SK-N-DZ (cell line): ENCODE measurements at regions not wholly inside any gene's neighbourhood (a gene's known extent, or its start where the extent isn't known, plus 50 kb on each side); places are given as distances from the start of the nearest gene placed in this dataset.
A peak's percentile ranks its signal among the peaks of the same experiment; 100 is the strongest.

Experiments used
- DNase-seq: peaks from one replicate; pipeline ENCODE4 v3.0.0-alpha.2; 2015; ENCODE audit warnings: low spot score

DNA sequence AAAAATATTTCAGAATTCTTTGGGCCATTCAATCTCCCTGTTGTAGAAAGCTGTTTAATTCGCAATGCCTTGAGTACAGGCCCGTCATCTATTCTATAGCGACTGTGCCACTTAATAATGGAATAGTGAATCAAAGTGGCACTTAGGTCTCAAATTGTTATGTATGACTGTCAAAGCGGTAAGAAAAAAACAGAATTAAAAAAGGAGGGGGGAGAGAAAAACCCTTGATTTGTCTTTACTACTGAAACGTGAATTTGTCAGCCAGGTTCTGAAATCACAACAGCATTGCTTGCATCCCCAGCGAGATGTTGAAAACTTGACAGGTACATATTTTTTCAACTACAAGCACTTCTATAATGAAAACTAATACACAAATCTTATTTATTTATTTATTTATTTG lies 320.9 kb downstream of the TFEC start:
- DNase-seq = no peak

DNA sequence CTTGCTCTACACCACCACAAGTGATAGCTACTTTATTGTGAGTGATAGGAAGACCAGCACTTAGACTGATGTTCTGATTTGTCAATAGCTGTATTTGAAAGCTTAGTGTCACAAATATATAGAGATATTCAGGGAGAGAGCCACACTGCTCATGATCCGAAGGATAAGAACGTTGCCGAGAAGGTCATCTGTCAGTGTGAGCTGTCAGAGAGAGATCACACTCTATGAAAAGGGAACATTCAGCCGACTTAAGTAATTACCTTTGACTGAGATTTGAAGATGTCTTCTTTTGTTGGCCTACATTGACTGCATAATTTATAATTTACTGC lies 322.6 kb downstream of the TFEC start:
- DNase-seq = no peak

DNA sequence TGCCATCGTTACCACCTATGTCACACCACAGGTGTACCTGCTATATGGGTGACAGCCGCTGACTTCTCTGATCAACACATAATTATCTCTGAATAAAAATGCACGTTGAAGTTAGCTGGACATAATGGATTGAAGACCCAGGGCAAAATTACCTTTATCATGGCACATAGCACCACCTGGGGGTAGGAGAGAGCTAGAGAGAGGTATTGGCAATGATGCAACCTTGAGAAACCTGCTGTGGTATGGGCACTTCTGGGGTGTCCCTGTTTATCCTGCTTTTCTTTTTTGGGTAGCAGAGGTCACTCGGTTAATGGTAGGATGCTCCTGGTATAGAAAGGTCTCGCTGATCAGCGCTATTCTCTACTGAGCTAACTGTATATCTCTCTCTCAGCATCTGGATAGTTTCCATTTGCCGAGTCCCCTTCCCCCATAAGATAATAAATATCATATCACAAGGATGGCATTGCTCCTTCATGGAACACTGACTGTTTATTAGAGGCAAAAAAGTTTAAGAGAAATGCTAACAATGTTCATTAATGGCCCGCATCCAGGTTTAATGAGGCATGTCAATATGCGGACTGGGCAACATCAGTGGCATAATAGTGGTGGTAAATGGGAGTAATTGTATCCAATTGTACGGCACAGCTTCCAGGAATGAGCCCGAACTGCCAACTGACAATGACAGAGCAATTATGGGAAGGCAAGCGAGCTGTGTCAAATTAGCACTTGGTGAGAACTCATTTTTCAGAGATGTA lies 323.1 kb downstream of the TFEC start:
- no peak for DNase-seq

DNA sequence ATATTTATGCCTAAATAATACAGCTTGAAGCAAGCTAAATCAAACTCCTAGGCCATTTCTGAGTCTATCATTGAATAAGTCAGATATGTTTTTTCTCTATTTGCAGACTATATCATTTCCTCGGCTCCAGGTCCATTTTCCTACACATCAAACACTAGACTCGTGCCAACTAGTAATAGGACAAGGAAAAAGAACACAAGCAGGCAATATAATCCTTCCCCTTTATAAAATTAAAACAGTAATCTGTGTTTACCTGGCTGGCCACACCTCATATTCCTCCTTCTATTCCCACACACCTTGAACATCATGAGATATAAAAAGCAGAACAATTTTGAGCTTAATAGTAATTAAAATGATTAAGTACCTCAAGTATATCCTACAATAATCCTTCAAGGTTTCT lies 325.7 kb downstream of the TFEC start:
- no peak for DNase-seq

DNA sequence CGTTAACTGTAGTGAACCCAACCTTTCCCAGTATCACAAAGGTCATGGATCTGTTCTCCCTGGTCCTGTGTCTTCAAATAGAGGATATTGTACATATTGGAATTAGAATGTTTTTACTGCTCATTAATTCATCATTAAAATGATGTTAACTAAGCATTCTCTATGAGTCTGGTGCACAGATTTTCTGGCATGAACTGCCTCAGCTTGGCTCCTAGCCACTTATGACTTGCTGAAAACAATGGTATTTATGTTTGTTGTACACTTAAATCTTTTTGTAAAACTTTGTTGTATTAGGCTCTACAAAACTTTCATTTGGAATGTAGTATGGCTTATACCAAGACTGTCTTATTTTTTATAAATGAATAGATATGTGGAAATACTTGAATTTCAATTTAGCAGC lies 329.4 kb downstream of the TFEC start:
- no peak for DNase-seq

DNA sequence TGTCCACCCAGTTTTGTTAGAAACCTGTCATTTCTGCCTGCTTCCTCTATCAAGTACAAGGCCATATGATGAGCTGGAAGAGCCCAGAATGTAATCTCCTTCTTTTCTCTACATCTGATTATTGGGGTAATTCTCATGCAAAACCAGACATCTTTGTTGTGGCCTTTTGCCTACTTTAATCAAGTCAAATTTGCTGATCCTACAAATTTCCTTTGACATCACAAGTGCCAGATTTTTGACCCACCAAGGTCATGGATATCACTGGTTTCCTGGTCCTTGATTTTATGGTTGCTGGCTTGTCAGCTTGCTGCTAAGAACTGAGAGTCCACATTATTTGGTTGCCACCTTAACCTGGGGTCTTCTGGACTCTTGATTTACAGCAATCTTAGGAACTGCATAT lies 336.1 kb downstream of the TFEC start:
- no peak for DNase-seq

GRCh38 chr7:115693779-115694178 lies 336.8 kb downstream of the TFEC start:
- no peak for DNase-seq

DNA sequence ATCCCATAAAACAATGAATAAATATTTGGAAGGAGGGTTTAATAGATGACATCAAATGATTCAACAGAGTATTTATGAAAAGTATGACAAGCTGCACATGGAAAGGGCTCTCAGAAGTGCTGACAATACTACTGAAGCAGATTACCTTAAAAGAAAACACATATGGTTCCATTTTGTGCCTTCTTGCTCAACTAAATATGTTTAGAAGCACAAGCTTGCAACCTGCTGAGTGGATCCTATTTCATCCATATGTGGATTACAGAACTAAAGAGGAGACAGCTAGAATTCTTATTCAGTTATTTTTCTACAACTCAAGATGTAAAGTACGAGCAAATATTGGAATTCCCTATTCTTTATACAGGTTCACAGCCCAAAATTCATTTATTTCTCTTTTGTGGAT lies 340.6 kb downstream of the TFEC start:
- DNase-seq = no peak

- DNase-seq = no peak
Observed at GRCh38 chr7:115683093-115683492, 347.5 kb downstream of the TFEC start.

DNA sequence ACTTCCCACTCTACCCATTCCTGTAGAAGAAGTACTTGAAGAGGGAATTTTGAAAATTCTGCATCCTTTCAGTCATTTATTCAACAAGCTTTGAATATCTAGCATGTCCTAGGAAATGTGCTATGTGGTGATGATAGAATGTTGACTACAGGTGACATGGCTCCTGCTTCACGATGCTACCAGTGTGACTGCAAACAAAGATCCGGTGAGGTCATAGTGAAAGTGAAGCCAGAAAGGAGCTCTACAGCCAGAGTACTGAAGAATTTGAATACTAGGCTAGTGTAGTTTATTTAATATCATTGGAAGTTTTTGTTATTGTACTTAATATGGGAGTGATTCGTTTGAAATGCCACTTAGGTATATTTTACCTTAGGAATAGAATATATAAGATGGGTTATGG lies 348.1 kb downstream of the TFEC start:
- DNase-seq = no peak

DNA sequence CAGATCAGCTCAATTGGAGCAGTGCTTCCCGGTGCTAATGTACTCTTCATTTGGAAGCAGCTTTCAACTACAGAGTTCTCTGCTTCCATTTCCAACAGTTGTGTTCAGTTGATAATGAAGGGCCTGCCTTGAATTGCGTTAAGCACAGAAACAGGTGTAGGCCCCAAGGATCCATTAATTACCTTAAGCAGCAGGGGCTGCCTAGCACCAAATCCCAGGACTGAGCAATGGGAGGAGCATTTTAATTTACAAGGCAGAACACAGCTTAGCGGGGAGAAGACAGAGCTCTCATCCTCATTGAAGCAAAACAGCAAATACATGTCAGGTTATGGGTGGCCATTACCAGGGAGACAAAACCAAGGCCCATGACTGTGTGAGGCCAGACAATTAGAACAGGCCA lies 349.6 kb downstream of the TFEC start:
- no peak for DNase-seq

- DNase-seq = peak; percentile 8
Observed at GRCh38 chr7:115679976-115680375, 350.6 kb downstream of the TFEC start.

- DNase-seq = no peak
Observed at GRCh38 chr7:115679423-115679822, 351.1 kb downstream of the TFEC start.

- DNase-seq = no peak
Observed at GRCh38 chr7:115678086-115678982, 352.2 kb downstream of the TFEC start.

DNA sequence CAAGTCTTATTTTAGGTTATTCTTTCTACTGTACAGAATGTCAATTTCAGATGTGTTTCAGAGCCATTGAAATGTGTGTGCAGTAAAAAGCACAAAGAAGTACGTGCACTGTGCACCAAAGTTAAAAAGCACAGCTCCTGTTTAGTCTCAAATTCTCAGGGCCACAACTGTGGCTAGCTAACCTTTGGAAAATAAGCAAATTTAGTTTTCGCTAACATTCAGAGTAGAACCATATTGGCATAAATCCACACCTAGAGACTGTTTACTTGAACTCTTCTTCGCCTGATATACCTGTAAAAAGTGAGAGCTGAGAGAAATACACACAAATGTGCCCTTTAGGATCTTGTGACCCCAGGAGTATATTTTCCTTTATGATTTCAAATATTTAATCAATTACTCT lies 353.9 kb downstream of the TFEC start:
- DNase-seq = no peak

- DNase-seq = no peak
Observed at GRCh38 chr7:115676080-115676479, 354.5 kb downstream of the TFEC start.

DNA sequence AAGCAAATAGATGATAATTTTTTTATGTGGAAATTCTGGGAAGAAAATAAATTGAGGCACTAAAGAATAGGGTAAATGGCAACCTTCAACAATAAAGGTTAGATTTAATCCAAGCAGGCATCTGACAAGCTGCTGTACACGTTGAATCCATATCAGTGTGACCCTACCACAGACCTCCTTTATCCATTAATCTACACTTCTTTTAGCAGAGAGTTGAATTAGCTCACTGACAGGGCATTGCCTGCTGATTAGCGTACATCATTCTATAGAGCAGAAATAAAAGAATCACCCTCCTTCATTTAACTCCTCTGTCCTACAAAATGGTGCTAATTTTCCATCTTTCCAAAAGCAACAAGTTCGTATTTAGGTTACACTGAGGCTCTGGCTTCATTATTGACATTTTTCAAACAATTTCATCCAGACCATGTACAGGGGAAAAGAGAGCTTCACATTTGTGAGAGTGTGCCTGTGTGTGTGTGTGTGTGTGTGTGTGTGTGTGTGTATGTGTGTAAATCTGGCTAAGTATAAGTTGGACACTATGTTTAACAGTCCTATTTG lies 356.0 kb downstream of the TFEC start:
- DNase-seq = no peak

- DNase-seq = no peak
Observed at GRCh38 chr7:115672024-115672423, 358.5 kb downstream of the TFEC start.

GRCh38 chr7:115662676-115663075 lies 367.9 kb downstream of the TFEC start:
- DNase-seq = no peak

- no peak for DNase-seq
Observed at GRCh38 chr7:115662120-115662519, 368.4 kb downstream of the TFEC start.

GRCh38 chr7:115658223-115658622 lies 372.3 kb downstream of the TFEC start:
- DNase-seq = no peak

DNA sequence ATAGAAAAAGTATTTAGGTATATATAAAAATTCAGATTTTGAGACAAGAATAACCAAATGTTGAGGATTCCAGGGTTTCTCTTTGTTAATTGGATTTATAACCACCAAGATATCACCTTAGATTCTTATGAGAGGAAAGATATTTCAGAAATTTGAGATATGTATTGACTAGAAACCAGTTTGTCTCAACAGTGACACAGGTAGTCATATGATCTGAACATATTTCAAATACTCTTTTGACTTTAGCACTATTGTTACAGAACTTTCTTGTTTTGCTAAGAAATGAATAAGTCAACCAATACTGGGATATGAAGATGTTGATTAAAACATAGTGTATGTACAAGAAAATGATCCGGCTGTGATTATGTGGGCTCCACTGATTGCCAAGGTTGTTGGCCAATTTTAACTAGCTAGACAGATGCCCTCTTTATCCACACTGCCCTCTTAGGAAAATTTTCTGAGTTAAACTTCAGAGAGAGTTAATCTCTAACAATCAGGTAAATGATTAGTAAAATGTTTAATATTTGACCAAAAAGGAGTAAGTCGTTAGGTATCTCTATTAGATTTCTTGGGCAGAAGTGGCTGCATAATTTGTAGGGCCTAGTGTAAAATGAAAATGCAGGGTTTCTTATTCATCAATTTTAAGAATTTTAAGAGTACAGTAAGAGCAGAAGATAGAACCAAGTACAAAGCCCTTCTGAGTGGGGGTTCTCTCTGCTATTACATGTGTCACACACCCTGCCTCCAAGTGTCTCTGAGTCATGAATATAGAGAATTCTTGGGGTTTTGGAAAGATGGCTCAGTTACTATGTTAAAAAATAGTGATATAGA lies 376.0 kb downstream of the TFEC start:
- no peak for DNase-seq
